Endothelial cell of umbilical vein (primary cell): ENCODE measurements at regions not wholly inside any gene's neighbourhood (a gene's known extent, or its start where the extent isn't known, plus 50 kb on each side); places are given as distances from the start of the nearest gene placed in this dataset. TPM values are rescaled to one million over a fixed set of nuclear protein-coding genes. Genes with fewer than 3 reads are reported as not detected.

Source experiments
- BruUV-seq: library from RNA; stranded (reverse); fragments of 400-500 nt; replicated peaks from 2 replicates; lab custom pipeline; 2021; lab: Mats Ljungman, UMichigan
- CTCF ChIA-PET: fragments of 300-600, 350-600 bp; sonication (Branson Sonifier 250); formaldehyde crosslinking; loops from one replicate; lab custom pipeline; 2021; ENCODE audit warnings: antibody characterized with exemption, inconsistent platforms; lab: Charles Lee
- POLR2A ChIA-PET: fragments of 300-600, 350-600 bp; sonication (Branson Sonifier 250); formaldehyde crosslinking; loops from one replicate; lab custom pipeline; 2021; ENCODE audit warnings: antibody characterized with exemption, inconsistent platforms; lab: Charles Lee
- DNase-seq: peaks from one replicate; pipeline ENCODE4 v3.0.0-alpha.2; 2011; ENCODE audit warnings: low read depth, low spot score
- FAIRE-seq: peaks from 2 replicates; lab custom pipeline; 2011; peaks lifted over from hg19 to GRCh38; lab: Jason Lieb, UNC
- H2AFZ ChIP-seq: 2 replicates; pipeline ENCODE4 v1.6.0; 2012; ENCODE audit warnings: low read depth, low read length, control low read depth, inconsistent platforms
- H3K27ac ChIP-seq: 2 replicates; pipeline ENCODE4 v1.5.1; 2011; ENCODE audit warnings: low read depth, mild to moderate bottlenecking, control low read depth, low read length, moderate library complexity; ENCODE audit not compliant: insufficient read depth
- H3K27me3 ChIP-seq, 2 experiments: 2 replicates each; pipeline versions ENCODE4 v1.6.0 to v1.6.1; 2011; ENCODE audit warnings: low read length in 2 of 2, mixed read lengths in 1 of 2; ENCODE audit not compliant: control insufficient read depth in 2 of 2, insufficient read depth in 2 of 2
- H3K36me3 ChIP-seq, 2 experiments: 2 replicates in 1 of 2; 3 replicates in 1 of 2; pipeline ENCODE4 v1.5.1; 2011; ENCODE audit warnings: low read length in 2 of 2, mild to moderate bottlenecking in 1 of 2, moderate library complexity in 1 of 2; ENCODE audit not compliant: control insufficient read depth in 2 of 2, insufficient read depth in 2 of 2; ENCODE audit errors: extremely low read depth in 1 of 2
- H3K4me1 ChIP-seq: 3 replicates; pipeline ENCODE4 v1.5.1; 2011; ENCODE audit warnings: mild to moderate bottlenecking, low read length; ENCODE audit not compliant: control insufficient read depth, insufficient read depth; ENCODE audit errors: extremely low read depth
- H3K4me2 ChIP-seq: 2 replicates; pipeline ENCODE4 v1.6.1; 2011; ENCODE audit warnings: low read length, control low read depth, mixed read lengths; ENCODE audit not compliant: insufficient read depth
- H3K4me3 ChIP-seq, 3 experiments: fragments of 200-600 bp in 1 of 3; sonication (generic), shearing (Covaris generic) in 1 of 3; replicated peaks in 1 of 3; 2 replicates each; pipeline ENCODE4 v1.5.1; 2011 to 2016; ENCODE audit warnings: control low read depth in 3 of 3, low read length in 3 of 3, mild to moderate bottlenecking in 2 of 3, inconsistent platforms in 1 of 3, low read depth in 1 of 3, moderate library complexity in 1 of 3; ENCODE audit not compliant: insufficient read depth in 1 of 3
- H3K79me2 ChIP-seq: 2 replicates; pipeline ENCODE4 v1.6.0; 2012; ENCODE audit warnings: low read length, inconsistent platforms; ENCODE audit not compliant: control insufficient read depth, insufficient read depth
- H3K9ac ChIP-seq: replicated peaks from 2 replicates; pipeline ENCODE3; 2011; ENCODE audit warnings: low read length, control low read depth; ENCODE audit not compliant: insufficient read depth; ENCODE audit errors: extremely low read depth
- H3K9me1 ChIP-seq: replicated peaks from 3 replicates; pipeline ENCODE4 v1.6.0; 2011; ENCODE audit warnings: mild to moderate bottlenecking, low read length; ENCODE audit not compliant: control insufficient read depth, insufficient read depth; ENCODE audit errors: extremely low read depth
- H3K9me3 ChIP-seq: replicated peaks from 2 replicates; pipeline ENCODE4 v1.5.1; 2012; ENCODE audit warnings: low read length, inconsistent platforms; ENCODE audit not compliant: control insufficient read depth, insufficient read depth
- H4K20me1 ChIP-seq: replicated peaks from 2 replicates; pipeline ENCODE3; 2011; ENCODE audit warnings: mild to moderate bottlenecking, low read length; ENCODE audit not compliant: control insufficient read depth, insufficient read depth; ENCODE audit errors: extremely low read depth
- CTCF ChIP-seq, 2 donors: IDR thresholded peaks; 1 replicate in 1 of 2; 2 replicates in 1 of 2; pipeline ENCODE4 v1.5.1; 2011; ENCODE audit warnings: low read length in 2 of 2, mild to moderate bottlenecking in 2 of 2, moderate library complexity in 2 of 2, control low read depth in 1 of 2, inconsistent platforms in 1 of 2, low read depth in 1 of 2; ENCODE audit not compliant: insufficient read depth in 1 of 2; ENCODE audit errors: extremely low read depth in 1 of 2
- EZH2 ChIP-seq: IDR thresholded peaks from 2 replicates; pipeline ENCODE4 v1.6.1; 2012; ENCODE audit warnings: borderline replicate concordance, low read depth, mild to moderate bottlenecking, moderate library complexity, low read length, inconsistent platforms; ENCODE audit not compliant: severe bottlenecking
- FOS ChIP-seq: IDR thresholded peaks from 2 replicates; pipeline ENCODE4 v1.6.1; 2011; ENCODE audit warnings: mild to moderate bottlenecking, low read length, moderate library complexity, borderline replicate concordance; ENCODE audit not compliant: insufficient read depth
- GATA2 ChIP-seq: IDR thresholded peaks from 2 replicates; pipeline ENCODE4 v1.7.0; 2011; ENCODE audit warnings: low read depth, mild to moderate bottlenecking, moderate library complexity, mixed read lengths, low read length; ENCODE audit not compliant: insufficient read length, insufficient read depth
- JUN ChIP-seq: IDR thresholded peaks from 2 replicates; pipeline ENCODE4 v1.6.1; 2011; ENCODE audit warnings: borderline replicate concordance, low read depth; ENCODE audit not compliant: insufficient read length, insufficient read depth
- MAX ChIP-seq: IDR thresholded peaks from 2 replicates; pipeline ENCODE4 v1.6.1; 2011; ENCODE audit not compliant: insufficient read depth, insufficient read length
- MYC ChIP-seq: IDR thresholded peaks from one replicate; pipeline ENCODE4 v1.6.1; 2011; ENCODE audit warnings: mild to moderate bottlenecking, low read depth, low read length
- POLR2A ChIP-seq: IDR thresholded peaks from 2 replicates; pipeline ENCODE4 v1.6.1; 2012; ENCODE audit warnings: low read depth, mild to moderate bottlenecking, control low read depth, low read length
- POLR2AphosphoS5 ChIP-seq: IDR thresholded peaks from 2 replicates; pipeline ENCODE4 v1.6.1; 2012; ENCODE audit warnings: low read depth, mild to moderate bottlenecking, control low read depth, low read length, moderate library complexity; ENCODE audit not compliant: insufficient read depth
- dilution Hi-C: fragments of 300-500 bp; cut with MboI; formaldehyde crosslinking; loops from one replicate; pipeline ENCODE4 v1.15.0; 2019; ENCODE audit warnings: low sequenced_read_pairs; ENCODE audit not compliant: extremely low pct_ligation_motif_present
- intact Hi-C: fragments of 100-400 bp; cut with micrococcal nuclease; formaldehyde crosslinking; loops from one replicate; pipeline ENCODE4 v1.10.0; 2022
- small RNA-seq: library from RNA; depleted of rRNA; stranded (forward); fragments of <200 nt; gene quantifications from one replicate; pipeline ENCODE3, GENCODE V24; 2012; ENCODE audit warnings: low replicate concordance, low read depth; ENCODE audit not compliant: insufficient read depth, insufficient read length

DNA sequence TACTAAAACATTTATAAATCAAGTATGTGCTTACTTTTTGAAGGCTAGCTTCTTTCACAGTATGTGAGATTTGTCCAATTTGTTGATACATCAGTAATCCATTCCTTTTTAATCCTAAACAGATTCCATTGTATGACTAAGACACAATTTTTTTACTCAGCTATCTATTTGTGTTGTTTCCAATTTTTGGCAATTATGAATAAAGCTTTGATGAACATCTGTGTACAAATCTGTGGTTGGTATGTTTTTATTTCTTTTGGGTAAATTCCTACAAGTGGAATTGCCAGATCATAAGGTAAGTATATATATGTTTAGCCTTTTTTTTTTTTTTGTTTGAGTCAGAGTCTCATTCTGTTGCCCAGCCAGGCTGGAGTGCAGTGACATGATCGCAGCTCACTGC lies 56.2 kb upstream of the VEPH1 start:
- dilution Hi-C loops, result no loop called here
- Histone ChIP-seq H3K36me3 (no peaks in the 10 kb centered on the region), H3K9me3 (no peaks in the 10 kb centered on the region), H3K27me3 (no peaks in the 10 kb centered on the region), H3K4me3 (no peak overlapping the region), H3K4me2 (no peak overlapping the region), H3K79me2 (no peaks in the 10 kb centered on the region), H3K4me1 (no peaks in the 10 kb centered on the region), H4K20me1 (no peaks in the 10 kb centered on the region), H2AFZ (no peak overlapping the region), H3K27ac (no peak overlapping the region), H3K9ac (no peak overlapping the region), H3K9me1 (no peaks in the 10 kb centered on the region)
- no peak for TF ChIP-seq JUN
- no peak for TF ChIP-seq GATA2
- TF ChIP-seq POLR2A, result no peak
- no peak for TF ChIP-seq CTCF (IDR thresholded peaks at IDR 0.05; ENCODE audit: extremely low read depth in 1 of 2, insufficient read depth in 1 of 2, low read depth in 1 of 2, low read length in 2 of 2)
- no peak for TF ChIP-seq MAX
- TF ChIP-seq EZH2, result no peak
- no peak for TF ChIP-seq MYC
- TF ChIP-seq FOS, result no peak
- TF ChIP-seq POLR2AphosphoS5, result no peak
- POLR2A ChIA-PET, result no interaction called here
- BruUV-seq, result no TSS peak
- FAIRE-seq (no peak), DNase-seq (no peak)
- intact Hi-C loops, result no loop called here
- CTCF ChIA-PET, result interaction anchor here (0.7 to 1.4 kb wide), 2 partner anchors 13 kb away, joined by 3 to 5 read pairs; no protein-coding TSS in a partner anchor

Small RNA genes lying in the stretch of these regions (small RNA-seq; reads per million reads assigned to genes)
- gene RN7SKP46, result not detected
